ENCODE measurements at regions not wholly inside any gene's neighbourhood (a gene's known extent, or its start where the extent isn't known, plus 50 kb on each side); places are given as distances from the start of the nearest gene placed in this dataset.

GRCh38 chr12:61781021-61781581 is 479.1 kb upstream of the USP15 start:
- TF ChIP-seq, protein P1, sequence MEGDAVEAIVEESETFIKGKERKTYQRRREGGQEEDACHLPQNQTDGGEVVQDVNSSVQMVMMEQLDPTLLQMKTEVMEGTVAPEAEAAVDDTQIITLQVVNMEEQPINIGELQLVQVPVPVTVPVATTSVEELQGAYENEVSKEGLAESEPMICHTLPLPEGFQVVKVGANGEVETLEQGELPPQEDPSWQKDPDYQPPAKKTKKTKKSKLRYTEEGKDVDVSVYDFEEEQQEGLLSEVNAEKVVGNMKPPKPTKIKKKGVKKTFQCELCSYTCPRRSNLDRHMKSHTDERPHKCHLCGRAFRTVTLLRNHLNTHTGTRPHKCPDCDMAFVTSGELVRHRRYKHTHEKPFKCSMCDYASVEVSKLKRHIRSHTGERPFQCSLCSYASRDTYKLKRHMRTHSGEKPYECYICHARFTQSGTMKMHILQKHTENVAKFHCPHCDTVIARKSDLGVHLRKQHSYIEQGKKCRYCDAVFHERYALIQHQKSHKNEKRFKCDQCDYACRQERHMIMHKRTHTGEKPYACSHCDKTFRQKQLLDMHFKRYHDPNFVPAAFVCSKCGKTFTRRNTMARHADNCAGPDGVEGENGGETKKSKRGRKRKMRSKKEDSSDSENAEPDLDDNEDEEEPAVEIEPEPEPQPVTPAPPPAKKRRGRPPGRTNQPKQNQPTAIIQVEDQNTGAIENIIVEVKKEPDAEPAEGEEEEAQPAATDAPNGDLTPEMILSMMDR (IDR thresholded peaks at IDR 0.05; ENCODE audit: insufficient read depth, low read length, poor library complexity, severe bottlenecking), result no peak
- H3K4me3 ChIP-seq (ENCODE audit: low read depth, low read length), result no peak overlapping the region
- no peaks in the 10 kb centered on the region for H3K36me3 ChIP-seq (ENCODE audit: control insufficient read depth, insufficient read depth, low read length)
- no peak for DNase-seq (ENCODE audit: low read depth)
- H3K27me3 ChIP-seq (ENCODE audit: control insufficient read depth, insufficient read depth, low read length), result no peaks in the 10 kb centered on the region

- DNase-seq (ENCODE audit: low read depth), result no peak
- Histone ChIP-seq H3K36me3 (ENCODE audit: control insufficient read depth, insufficient read depth, low read length) (no peaks in the 10 kb centered on the region), H3K27me3 (ENCODE audit: control insufficient read depth, insufficient read depth, low read length) (no peaks in the 10 kb centered on the region), H3K4me3 (ENCODE audit: low read depth, low read length) (no peak overlapping the region)
- TF ChIP-seq, protein P1 (IDR thresholded peaks at IDR 0.05; ENCODE audit: insufficient read depth, low read length, poor library complexity, severe bottlenecking), result no peak
These were observed 463.4 kb upstream of the USP15 start for GRCh38 chr12:61796846-61797245.

- no peak overlapping the region for H3K4me3 ChIP-seq (ENCODE audit: low read depth, low read length)
- DNase-seq (ENCODE audit: low read depth), result no peak
- TF ChIP-seq, protein P1 (IDR thresholded peaks at IDR 0.05; ENCODE audit: insufficient read depth, low read length, poor library complexity, severe bottlenecking), result no peak
- no peaks in the 10 kb centered on the region for H3K27me3 ChIP-seq (ENCODE audit: control insufficient read depth, insufficient read depth, low read length)
- no peaks in the 10 kb centered on the region for H3K36me3 ChIP-seq (ENCODE audit: control insufficient read depth, insufficient read depth, low read length)
These were observed 462.9 kb upstream of the USP15 start for GRCh38 chr12:61797266-61797665.

GRCh38 chr12:61798778-61799177 is 461.4 kb upstream of the USP15 start:
- TF ChIP-seq, protein P1 (IDR thresholded peaks at IDR 0.05; ENCODE audit: insufficient read depth, low read length, poor library complexity, severe bottlenecking), result no peak

GRCh38 chr12:61804301-61804700 is 455.9 kb upstream of the USP15 start:
- Histone ChIP-seq H3K4me3 (ENCODE audit: low read depth, low read length) (no peak overlapping the region), H3K36me3 (ENCODE audit: control insufficient read depth, insufficient read depth, low read length) (no peaks in the 10 kb centered on the region), H3K27me3 (ENCODE audit: control insufficient read depth, insufficient read depth, low read length) (no peaks in the 10 kb centered on the region)
- TF ChIP-seq, protein P1 (IDR thresholded peaks at IDR 0.05; ENCODE audit: insufficient read depth, low read length, poor library complexity, severe bottlenecking), result no peak
- DNase-seq (ENCODE audit: low read depth), result no peak

More at GRCh38 chr12:61798778-61799177, 461.4 kb upstream of the USP15 start:
- DNase-seq (ENCODE audit: low read depth), result no peak
- Histone ChIP-seq H3K4me3 (ENCODE audit: low read depth, low read length) (no peak overlapping the region), H3K27me3 (ENCODE audit: control insufficient read depth, insufficient read depth, low read length) (no peaks in the 10 kb centered on the region), H3K36me3 (ENCODE audit: control insufficient read depth, insufficient read depth, low read length) (no peaks in the 10 kb centered on the region)

- no peak for DNase-seq (ENCODE audit: low read depth)
- H3K4me3 ChIP-seq (ENCODE audit: low read depth, low read length), result no peak overlapping the region
These were observed 451.3 kb upstream of the USP15 start for GRCh38 chr12:61808856-61809255.

More at GRCh38 chr12:61808856-61809255, 451.3 kb upstream of the USP15 start:
- H3K36me3 ChIP-seq (ENCODE audit: control insufficient read depth, insufficient read depth, low read length), result no peaks in the 10 kb centered on the region
- TF ChIP-seq, protein P1 (IDR thresholded peaks at IDR 0.05; ENCODE audit: insufficient read depth, low read length, poor library complexity, severe bottlenecking), result no peak
- no peaks in the 10 kb centered on the region for H3K27me3 ChIP-seq (ENCODE audit: control insufficient read depth, insufficient read depth, low read length)

Data from kidney epithelial cell (primary cell).